ENCODE measurements at regions not wholly inside any gene's neighbourhood (a gene's known extent, or its start where the extent isn't known, plus 50 kb on each side); places are given as distances from the start of the nearest gene placed in this dataset.

GRCh38 chr3:182121401-182121800 is 409.7 kb downstream of the SOX2 start:
- Mint-ChIP-seq H3K27ac (no peak overlapping the region), H3K27me3 (ENCODE audit: low read depth) (no peaks in the 10 kb centered on the region), H3K36me3 (ENCODE audit: insufficient read depth in 2 of 2) (no peaks in the 10 kb centered on the region), H3K9me3 (no peaks in the 10 kb centered on the region), H3K4me3 (no peak overlapping the region), H3K4me1 (ENCODE audit: low read depth) (no peaks in the 10 kb centered on the region)
- no peak for DNase-seq
- no peak for ATAC-seq (replicated peaks in 1 of 2)

GRCh38 chr3:182122779-182123178 is 411.1 kb downstream of the SOX2 start:
- no peak overlapping the region for H3K27ac Mint-ChIP-seq
- no peaks in the 10 kb centered on the region for H3K4me1 Mint-ChIP-seq (ENCODE audit: low read depth)
- H3K27me3 Mint-ChIP-seq (ENCODE audit: low read depth): no peaks in the 10 kb centered on the region
- peaks cover 0 to 5% of the 10 kb centered on the region in 2 donors for H3K9me3 Mint-ChIP-seq
- ATAC-seq (replicated peaks in 1 of 2) (no peak), DNase-seq (no peak)
- H3K4me3 Mint-ChIP-seq: no peak overlapping the region
- no peaks in the 10 kb centered on the region for H3K36me3 Mint-ChIP-seq (ENCODE audit: insufficient read depth in 2 of 2)

GRCh38 chr3:182124187-182124586 is 412.5 kb downstream of the SOX2 start:
- Mint-ChIP-seq H3K27me3 (ENCODE audit: low read depth) (no peaks in the 10 kb centered on the region), H3K36me3 (ENCODE audit: insufficient read depth in 2 of 2) (no peaks in the 10 kb centered on the region), H3K9me3 (peaks cover 0 to 5% of the 10 kb centered on the region in 2 donors), H3K27ac (no peak overlapping the region), H3K4me3 (no peak overlapping the region), H3K4me1 (ENCODE audit: low read depth) (no peaks in the 10 kb centered on the region)
- ATAC-seq (replicated peaks in 1 of 2) (no peak), DNase-seq (no peak)

GRCh38 chr3:182124716-182125115 is 413.0 kb downstream of the SOX2 start:
- ATAC-seq (replicated peaks in 1 of 2) (no peak), DNase-seq (no peak)
- no peak overlapping the region for H3K4me3 Mint-ChIP-seq
- H3K4me1 Mint-ChIP-seq (ENCODE audit: low read depth): no peaks in the 10 kb centered on the region
- H3K9me3 Mint-ChIP-seq: peaks cover 0 to 5% of the 10 kb centered on the region in 2 donors
- no peaks in the 10 kb centered on the region for H3K36me3 Mint-ChIP-seq (ENCODE audit: insufficient read depth in 2 of 2)
- H3K27me3 Mint-ChIP-seq (ENCODE audit: low read depth): no peaks in the 10 kb centered on the region
- H3K27ac Mint-ChIP-seq: no peak overlapping the region

- Mint-ChIP-seq H3K27ac (no peak overlapping the region), H3K36me3 (ENCODE audit: insufficient read depth in 2 of 2) (no peaks in the 10 kb centered on the region), H3K27me3 (ENCODE audit: low read depth) (no peaks in the 10 kb centered on the region), H3K4me3 (no peak overlapping the region), H3K4me1 (ENCODE audit: low read depth) (no peaks in the 10 kb centered on the region), H3K9me3 (peaks cover 0 to 5% of the 10 kb centered on the region in 2 donors)
- no peak for DNase-seq
- no peak for ATAC-seq (replicated peaks in 1 of 2)
These were observed 418.0 kb downstream of the SOX2 start for GRCh38 chr3:182129740-182130139.

GRCh38 chr3:182133752-182134151 is 422.0 kb downstream of the SOX2 start:
- H3K9me3 Mint-ChIP-seq: no peaks in the 10 kb centered on the region
- no peaks in the 10 kb centered on the region for H3K27me3 Mint-ChIP-seq (ENCODE audit: low read depth)
- H3K4me1 Mint-ChIP-seq (ENCODE audit: low read depth): no peaks in the 10 kb centered on the region
- no peak overlapping the region for H3K27ac Mint-ChIP-seq
- no peak overlapping the region for H3K4me3 Mint-ChIP-seq
- ATAC-seq (replicated peaks in 1 of 2) (no peak), DNase-seq (no peak)
- H3K36me3 Mint-ChIP-seq (ENCODE audit: insufficient read depth in 2 of 2): no peaks in the 10 kb centered on the region

- Mint-ChIP-seq H3K4me1 (ENCODE audit: low read depth) (no peaks in the 10 kb centered on the region), H3K27ac (no peak overlapping the region), H3K4me3 (no peak overlapping the region), H3K36me3 (ENCODE audit: insufficient read depth in 2 of 2) (no peaks in the 10 kb centered on the region), H3K27me3 (ENCODE audit: low read depth) (no peaks in the 10 kb centered on the region), H3K9me3 (no peaks in the 10 kb centered on the region)
- ATAC-seq (replicated peaks in 1 of 2) (no peak), DNase-seq (no peak)
These were observed 423.3 kb downstream of the SOX2 start for GRCh38 chr3:182135056-182135455.

- no peaks in the 10 kb centered on the region for H3K36me3 Mint-ChIP-seq (ENCODE audit: insufficient read depth in 2 of 2)
- no peaks in the 10 kb centered on the region for H3K9me3 Mint-ChIP-seq
- no peak for ATAC-seq (replicated peaks in 1 of 2)
- no peaks in the 10 kb centered on the region for H3K4me1 Mint-ChIP-seq (ENCODE audit: low read depth)
- no peak overlapping the region for H3K27ac Mint-ChIP-seq
- H3K27me3 Mint-ChIP-seq (ENCODE audit: low read depth): no peaks in the 10 kb centered on the region
- no peak for DNase-seq
- H3K4me3 Mint-ChIP-seq: no peak overlapping the region
These were observed 424.5 kb downstream of the SOX2 start for GRCh38 chr3:182136008-182136910.

GRCh38 chr3:182138393-182138792 is 426.7 kb downstream of the SOX2 start:
- H3K27me3 Mint-ChIP-seq (ENCODE audit: low read depth): no peaks in the 10 kb centered on the region
- H3K27ac Mint-ChIP-seq: no peak overlapping the region
- no peaks in the 10 kb centered on the region for H3K4me1 Mint-ChIP-seq (ENCODE audit: low read depth)
- H3K36me3 Mint-ChIP-seq (ENCODE audit: insufficient read depth in 2 of 2): no peaks in the 10 kb centered on the region
- DNase-seq: no peak
- H3K9me3 Mint-ChIP-seq: no peaks in the 10 kb centered on the region
- no peak for ATAC-seq (replicated peaks in 1 of 2)
- H3K4me3 Mint-ChIP-seq: no peak overlapping the region

GRCh38 chr3:182139627-182140357 is 428.1 kb downstream of the SOX2 start:
- no peaks in the 10 kb centered on the region for H3K36me3 Mint-ChIP-seq (ENCODE audit: insufficient read depth in 2 of 2)
- DNase-seq (no peak), ATAC-seq (replicated peaks in 1 of 2) (no peak)
- H3K27me3 Mint-ChIP-seq (ENCODE audit: low read depth): no peaks in the 10 kb centered on the region
- H3K4me1 Mint-ChIP-seq (ENCODE audit: low read depth): no peaks in the 10 kb centered on the region
- H3K4me3 Mint-ChIP-seq: no peak overlapping the region
- no peaks in the 10 kb centered on the region for H3K9me3 Mint-ChIP-seq
- no peak overlapping the region for H3K27ac Mint-ChIP-seq

GRCh38 chr3:182142928-182143327 is 431.2 kb downstream of the SOX2 start:
- DNase-seq (no peak), ATAC-seq (replicated peaks in 1 of 2) (no peak)
- H3K27me3 Mint-ChIP-seq (ENCODE audit: low read depth): no peaks in the 10 kb centered on the region
- H3K9me3 Mint-ChIP-seq: no peaks in the 10 kb centered on the region
- H3K4me1 Mint-ChIP-seq (ENCODE audit: low read depth): no peaks in the 10 kb centered on the region
- H3K4me3 Mint-ChIP-seq: no peak overlapping the region
- no peak overlapping the region for H3K27ac Mint-ChIP-seq
- no peaks in the 10 kb centered on the region for H3K36me3 Mint-ChIP-seq (ENCODE audit: insufficient read depth in 2 of 2)

GRCh38 chr3:182143903-182144302 is 432.2 kb downstream of the SOX2 start:
- Mint-ChIP-seq H3K4me1 (ENCODE audit: low read depth) (no peaks in the 10 kb centered on the region), H3K27me3 (ENCODE audit: low read depth) (no peaks in the 10 kb centered on the region), H3K4me3 (no peak overlapping the region), H3K36me3 (ENCODE audit: insufficient read depth in 2 of 2) (no peaks in the 10 kb centered on the region), H3K9me3 (no peaks in the 10 kb centered on the region), H3K27ac (no peak overlapping the region)
- no peak for DNase-seq
- no peak for ATAC-seq (replicated peaks in 1 of 2)

GRCh38 chr3:182148360-182148759 is 436.6 kb downstream of the SOX2 start:
- H3K4me3 Mint-ChIP-seq: no peak overlapping the region
- no peaks in the 10 kb centered on the region for H3K4me1 Mint-ChIP-seq (ENCODE audit: low read depth)
- no peak for DNase-seq
- H3K36me3 Mint-ChIP-seq (ENCODE audit: insufficient read depth in 2 of 2): no peaks in the 10 kb centered on the region
- no peak for ATAC-seq (replicated peaks in 1 of 2)
- H3K27ac Mint-ChIP-seq: no peak overlapping the region
- H3K9me3 Mint-ChIP-seq: peaks cover 0 to 3% of the 10 kb centered on the region in 2 donors
- no peaks in the 10 kb centered on the region for H3K27me3 Mint-ChIP-seq (ENCODE audit: low read depth)
